GM12891 (cell line): ENCODE measurements at regions not wholly inside any gene's neighbourhood (a gene's known extent, or its start where the extent isn't known, plus 50 kb on each side); places are given as distances from the start of the nearest gene placed in this dataset.

Experiments
- POLR2A ChIP-seq: IDR thresholded peaks from 2 replicates; pipeline ENCODE4 v1.6.1; 2011; ENCODE audit warnings: low read depth, low read length, control low read depth
- POLR2AphosphoS5 ChIP-seq: IDR thresholded peaks from 2 replicates; pipeline ENCODE4 v1.6.1; 2011; ENCODE audit warnings: low read depth, low read length, control low read depth
- SPI1 ChIP-seq: IDR thresholded peaks from 2 replicates; pipeline ENCODE4 v1.6.1; 2011; ENCODE audit warnings: low read depth, low read length, control low read depth

DNA sequence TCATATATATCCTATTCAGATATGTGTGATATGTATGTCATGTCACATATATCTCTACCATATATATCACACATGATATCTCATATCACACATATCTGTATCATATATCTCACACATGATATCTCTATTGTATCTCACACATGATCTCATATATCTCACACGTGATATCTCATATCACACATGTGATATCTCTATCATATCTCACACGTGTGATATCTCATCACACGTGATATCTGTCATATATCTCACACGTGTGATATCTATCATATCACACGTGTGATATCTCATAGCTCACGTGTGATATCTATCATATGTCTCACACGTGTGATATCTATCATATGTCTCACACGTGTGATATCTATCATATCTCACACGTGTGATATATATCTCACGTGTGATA lies 240.7 kb downstream of the MAP2K4 start:
- no peak for TF ChIP-seq POLR2A
- TF ChIP-seq POLR2AphosphoS5 = no peak
- TF ChIP-seq SPI1 = no peak
